Liver (tissue), 8 donors: ENCODE measurements at regions not wholly inside any gene's neighbourhood (a gene's known extent, or its start where the extent isn't known, plus 50 kb on each side); places are given as distances from the start of the nearest gene placed in this dataset.

Source experiments
- DNase-seq: peaks from one replicate; pipeline ENCODE4 v3.0.0-alpha.2; 2017; ENCODE audit warnings: low spot score
- H3K27ac ChIP-seq, 2 donors: one replicate each; pipeline ENCODE4 v1.7.0; 2013; ENCODE audit warnings: inconsistent platforms in 2 of 2, low read length in 2 of 2, control low read depth in 1 of 2, low read depth in 1 of 2, mild to moderate bottlenecking in 1 of 2
- H3K27me3 ChIP-seq, 4 donors: one replicate each; pipeline versions ENCODE4 v1.6.1 to v1.7.0; 2013; ENCODE audit warnings: low read length in 3 of 4, inconsistent platforms in 1 of 4, mild to moderate bottlenecking in 1 of 4, moderate library complexity in 1 of 4; ENCODE audit not compliant: control insufficient read depth in 4 of 4, insufficient read depth in 4 of 4
- H3K36me3 ChIP-seq, 4 donors: one replicate each; pipeline versions ENCODE4 v1.6.1 to v1.7.0; 2013; ENCODE audit warnings: low read length in 3 of 4, mild to moderate bottlenecking in 3 of 4, low read depth in 1 of 4, moderate library complexity in 1 of 4; ENCODE audit not compliant: control insufficient read depth in 4 of 4, insufficient read depth in 3 of 4
- H3K4me1 ChIP-seq, 4 donors: one replicate each; pipeline versions ENCODE4 v1.6.1 to v1.7.0; 2013; ENCODE audit warnings: low read length in 3 of 4, mild to moderate bottlenecking in 3 of 4, moderate library complexity in 1 of 4; ENCODE audit not compliant: control insufficient read depth in 4 of 4, insufficient read depth in 4 of 4
- H3K4me3 ChIP-seq, 3 donors: one replicate each; pipeline versions ENCODE4 v1.6.1 to v1.7.0; 2013; ENCODE audit warnings: low read length in 3 of 3, control low read depth in 1 of 3, low read depth in 1 of 3, mild to moderate bottlenecking in 1 of 3
- H3K9ac ChIP-seq, 2 donors: one replicate each; pipeline ENCODE4 v1.7.0; 2013; ENCODE audit warnings: low read length in 2 of 2, mild to moderate bottlenecking in 2 of 2, moderate library complexity in 2 of 2, control low read depth in 1 of 2, low read depth in 1 of 2
- H3K9me3 ChIP-seq, 4 donors: one replicate each; pipeline versions ENCODE4 v1.6.1 to v1.7.0; 2013; ENCODE audit warnings: low read length in 3 of 4; ENCODE audit not compliant: control insufficient read depth in 4 of 4
- EGR1 ChIP-seq, 2 donors: IDR thresholded peaks; 2 replicates each; pipeline ENCODE4 v1.6.1; 2016 to 2018; ENCODE audit warnings: antibody characterized with exemption in 2 of 2, low read depth in 2 of 2
- FOXA1 ChIP-seq: IDR thresholded peaks from 2 replicates; pipeline ENCODE4 v1.6.1; 2016; ENCODE audit warnings: antibody characterized with exemption
- FOXA2 ChIP-seq: IDR thresholded peaks from 2 replicates; pipeline ENCODE4 v1.6.1; 2016; ENCODE audit warnings: antibody characterized with exemption
- GABPA ChIP-seq, 2 donors: IDR thresholded peaks in 1 of 2; conservative IDR thresholded peaks in 1 of 2; 2 replicates each; pipeline ENCODE4 v1.6.1; 2016; ENCODE audit warnings: antibody characterized with exemption in 2 of 2, mild to moderate bottlenecking in 1 of 2, moderate library complexity in 1 of 2
- HNF4A ChIP-seq, 2 donors: conservative IDR thresholded peaks; 2 replicates each; pipeline ENCODE4 v1.6.1; 2016; ENCODE audit warnings: antibody characterized with exemption in 2 of 2, mild to moderate bottlenecking in 2 of 2
- HNF4G ChIP-seq: IDR thresholded peaks from 2 replicates; pipeline ENCODE4 v1.6.1; 2016; ENCODE audit warnings: antibody characterized with exemption
- JUND ChIP-seq, 2 donors: IDR thresholded peaks; 2 replicates each; pipeline ENCODE4 v1.6.1; 2016; ENCODE audit warnings: antibody characterized with exemption in 2 of 2
- MAX ChIP-seq: IDR thresholded peaks from 2 replicates; pipeline ENCODE4 v1.6.1; 2016; ENCODE audit warnings: antibody characterized with exemption
- NR2F2 ChIP-seq: IDR thresholded peaks from 2 replicates; pipeline ENCODE4 v1.6.1; 2016; ENCODE audit warnings: antibody characterized with exemption
- RAD21 ChIP-seq, 2 donors: IDR thresholded peaks; 2 replicates each; pipeline ENCODE4 v1.6.1; 2016; ENCODE audit warnings: antibody characterized with exemption in 2 of 2, mild to moderate bottlenecking in 2 of 2
- RXRA ChIP-seq, 2 donors: IDR thresholded peaks; 2 replicates each; pipeline ENCODE4 v1.6.1; 2017 to 2018; ENCODE audit warnings: antibody characterized with exemption in 2 of 2, mild to moderate bottlenecking in 1 of 2
- SP1 ChIP-seq: IDR thresholded peaks from 2 replicates; pipeline ENCODE4 v1.6.1; 2018; ENCODE audit warnings: antibody characterized with exemption, mild to moderate bottlenecking
- TAF1 ChIP-seq: conservative IDR thresholded peaks from 2 replicates; pipeline ENCODE4 v1.6.1; 2016; ENCODE audit warnings: antibody characterized with exemption, mild to moderate bottlenecking
- YY1 ChIP-seq: IDR thresholded peaks from 2 replicates; pipeline ENCODE4 v1.6.1; 2016; ENCODE audit warnings: antibody characterized with exemption, mild to moderate bottlenecking
- ZBTB33 ChIP-seq: IDR thresholded peaks from 2 replicates; pipeline ENCODE4 v1.6.1; 2016; ENCODE audit warnings: antibody characterized with exemption
- WGBS: extraction: QIAGEN DNeasy Blood & Tissue Kit; methylation state at CpG from one replicate; pipeline ENCODE4 v1.1.7; 2013; 5-methylcytosine and 5-hydroxymethylcytosine counted together
- TF ChIP-seq, protein P1 (sequence below): IDR thresholded peaks from 2 replicates; pipeline ENCODE4 v1.6.1; 2016; ENCODE audit warnings: antibody characterized with exemption, mild to moderate bottlenecking
- TF ChIP-seq, protein P2 (sequence below): IDR thresholded peaks from 2 replicates; pipeline ENCODE4 v1.6.1; 2016; ENCODE audit warnings: antibody characterized with exemption
- TF ChIP-seq, protein P3 (sequence below): fragments of 150-350 bp; IDR thresholded peaks from 2 replicates; pipeline ENCODE4 v1.5.1; 2017; ENCODE audit warnings: improper control_type of control experiment, low read depth, low read length; ENCODE audit not compliant: missing input control
- donor health status: healthy.
- donor health status: healthy.
- donor health status: healthy.
- donor health status: healthy.
- donor health status: healthy.

GRCh38 chr10:57628592-57629284 is 639.0 kb downstream of the IPMK start:
- Histone ChIP-seq H3K9ac (no peak overlapping the region), H3K27me3 (no peaks in the 10 kb centered on the region), H3K9me3 (no peaks in the 10 kb centered on the region), H3K4me1 (peaks cover 0 to 11% (median 7%) of the 10 kb centered on the region in 4 donors), H3K27ac (peak overlapping the region; percentile 55 to 66), H3K4me3 (no peak overlapping the region), H3K36me3 (no peaks in the 10 kb centered on the region)
- TF ChIP-seq JUND (IDR thresholded peaks at IDR 0.05) (peak in 1 of 2 donors; percentile 82), GABPA (IDR thresholded peaks at IDR 0.05 in 1 of 2, conservative IDR thresholded peaks at IDR 0.05 in 1 of 2) (no peak), RXRA (IDR thresholded peaks at IDR 0.05) (peak in 1 of 2 donors; percentile 70), RAD21 (IDR thresholded peaks at IDR 0.05) (peak in 1 of 2 donors; percentile 31), SP1 (peak; percentile 77), FOXA2 (no peak), MAX (peak; percentile 61), EGR1 (IDR thresholded peaks at IDR 0.05; ENCODE audit: low read depth in 2 of 2) (no peak), YY1 (peak; percentile 75), NR2F2 (no peak), TAF1 (no peak), HNF4G (no peak), HNF4A (conservative IDR thresholded peaks at IDR 0.05) (peak; percentile 71 to 85), FOXA1 (no peak), ZBTB33 (peak; percentile 40)
- TF ChIP-seq, protein P1, sequence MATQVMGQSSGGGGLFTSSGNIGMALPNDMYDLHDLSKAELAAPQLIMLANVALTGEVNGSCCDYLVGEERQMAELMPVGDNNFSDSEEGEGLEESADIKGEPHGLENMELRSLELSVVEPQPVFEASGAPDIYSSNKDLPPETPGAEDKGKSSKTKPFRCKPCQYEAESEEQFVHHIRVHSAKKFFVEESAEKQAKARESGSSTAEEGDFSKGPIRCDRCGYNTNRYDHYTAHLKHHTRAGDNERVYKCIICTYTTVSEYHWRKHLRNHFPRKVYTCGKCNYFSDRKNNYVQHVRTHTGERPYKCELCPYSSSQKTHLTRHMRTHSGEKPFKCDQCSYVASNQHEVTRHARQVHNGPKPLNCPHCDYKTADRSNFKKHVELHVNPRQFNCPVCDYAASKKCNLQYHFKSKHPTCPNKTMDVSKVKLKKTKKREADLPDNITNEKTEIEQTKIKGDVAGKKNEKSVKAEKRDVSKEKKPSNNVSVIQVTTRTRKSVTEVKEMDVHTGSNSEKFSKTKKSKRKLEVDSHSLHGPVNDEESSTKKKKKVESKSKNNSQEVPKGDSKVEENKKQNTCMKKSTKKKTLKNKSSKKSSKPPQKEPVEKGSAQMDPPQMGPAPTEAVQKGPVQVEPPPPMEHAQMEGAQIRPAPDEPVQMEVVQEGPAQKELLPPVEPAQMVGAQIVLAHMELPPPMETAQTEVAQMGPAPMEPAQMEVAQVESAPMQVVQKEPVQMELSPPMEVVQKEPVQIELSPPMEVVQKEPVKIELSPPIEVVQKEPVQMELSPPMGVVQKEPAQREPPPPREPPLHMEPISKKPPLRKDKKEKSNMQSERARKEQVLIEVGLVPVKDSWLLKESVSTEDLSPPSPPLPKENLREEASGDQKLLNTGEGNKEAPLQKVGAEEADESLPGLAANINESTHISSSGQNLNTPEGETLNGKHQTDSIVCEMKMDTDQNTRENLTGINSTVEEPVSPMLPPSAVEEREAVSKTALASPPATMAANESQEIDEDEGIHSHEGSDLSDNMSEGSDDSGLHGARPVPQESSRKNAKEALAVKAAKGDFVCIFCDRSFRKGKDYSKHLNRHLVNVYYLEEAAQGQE: peak; percentile 61
- TF ChIP-seq, protein P2, sequence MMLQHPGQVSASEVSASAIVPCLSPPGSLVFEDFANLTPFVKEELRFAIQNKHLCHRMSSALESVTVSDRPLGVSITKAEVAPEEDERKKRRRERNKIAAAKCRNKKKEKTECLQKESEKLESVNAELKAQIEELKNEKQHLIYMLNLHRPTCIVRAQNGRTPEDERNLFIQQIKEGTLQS: no peak
- DNase-seq: no peak
- 30% methylated on average over 3 of the region's 3 CpGs for WGBS

- no peaks in the 10 kb centered on the region for H3K27me3 ChIP-seq
- WGBS: 72% methylated on average over 2 of the region's 2 CpGs
- H3K4me3 ChIP-seq: no peak overlapping the region
- no peak for DNase-seq
- H3K36me3 ChIP-seq: no peaks in the 10 kb centered on the region
- H3K4me1 ChIP-seq: peaks cover 0 to 11% (median 7%) of the 10 kb centered on the region in 4 donors
- no peaks in the 10 kb centered on the region for H3K9me3 ChIP-seq
- no peak overlapping the region for H3K9ac ChIP-seq
- H3K27ac ChIP-seq: peak overlapping the region in 1 of 2 donors; percentile 66
- TF ChIP-seq ZBTB33 (no peak), MAX (no peak), JUND (IDR thresholded peaks at IDR 0.05) (no peak), SP1 (no peak)
- TF ChIP-seq, protein P3, sequence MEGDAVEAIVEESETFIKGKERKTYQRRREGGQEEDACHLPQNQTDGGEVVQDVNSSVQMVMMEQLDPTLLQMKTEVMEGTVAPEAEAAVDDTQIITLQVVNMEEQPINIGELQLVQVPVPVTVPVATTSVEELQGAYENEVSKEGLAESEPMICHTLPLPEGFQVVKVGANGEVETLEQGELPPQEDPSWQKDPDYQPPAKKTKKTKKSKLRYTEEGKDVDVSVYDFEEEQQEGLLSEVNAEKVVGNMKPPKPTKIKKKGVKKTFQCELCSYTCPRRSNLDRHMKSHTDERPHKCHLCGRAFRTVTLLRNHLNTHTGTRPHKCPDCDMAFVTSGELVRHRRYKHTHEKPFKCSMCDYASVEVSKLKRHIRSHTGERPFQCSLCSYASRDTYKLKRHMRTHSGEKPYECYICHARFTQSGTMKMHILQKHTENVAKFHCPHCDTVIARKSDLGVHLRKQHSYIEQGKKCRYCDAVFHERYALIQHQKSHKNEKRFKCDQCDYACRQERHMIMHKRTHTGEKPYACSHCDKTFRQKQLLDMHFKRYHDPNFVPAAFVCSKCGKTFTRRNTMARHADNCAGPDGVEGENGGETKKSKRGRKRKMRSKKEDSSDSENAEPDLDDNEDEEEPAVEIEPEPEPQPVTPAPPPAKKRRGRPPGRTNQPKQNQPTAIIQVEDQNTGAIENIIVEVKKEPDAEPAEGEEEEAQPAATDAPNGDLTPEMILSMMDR: no peak
Measured at GRCh38 chr10:57627642-57628178, 640.0 kb downstream of the IPMK start.
